ENCODE measurements at regions not wholly inside any gene's neighbourhood (a gene's known extent, or its start where the extent isn't known, plus 50 kb on each side); places are given as distances from the start of the nearest gene placed in this dataset.

DNA sequence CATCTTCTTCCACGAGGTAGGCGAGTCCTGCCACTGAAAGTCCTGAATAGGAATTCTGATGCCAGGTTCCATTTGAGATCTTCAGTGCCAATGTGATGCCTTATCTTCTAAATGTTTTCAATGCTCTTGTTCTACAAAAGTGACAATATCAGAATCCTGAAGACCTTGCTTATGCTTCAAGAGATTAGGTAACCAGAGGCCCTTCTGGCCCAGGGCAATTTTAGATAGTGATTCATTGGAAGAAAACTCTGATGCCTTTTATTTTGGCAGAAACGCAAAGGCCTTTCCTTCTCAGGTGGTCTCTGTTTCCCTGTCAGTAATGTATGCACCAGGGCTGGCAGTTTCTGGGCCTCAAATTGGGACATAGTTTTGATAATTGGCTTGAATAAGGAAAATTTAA, 144.8 kb downstream of the CEP135 start:
- no peak overlapping the region for H3T11ph ChIP-seq (ENCODE audit: low read length)
- no peak for TF ChIP-seq CTCF (conservative IDR thresholded peaks at IDR 0.05)

More for the DNA sequence above, 144.8 kb downstream of the CEP135 start:
- H2AFZ ChIP-seq (ENCODE audit: low read length) = no peak overlapping the region
- no peak overlapping the region for H2BK12ac ChIP-seq (ENCODE audit: insufficient read length, low read depth, low read length)
- no peak overlapping the region for H3K4me2 ChIP-seq (ENCODE audit: insufficient read depth, insufficient read length, low read length)
- no peak overlapping the region for H2AK5ac ChIP-seq (ENCODE audit: insufficient read length, low read length)
- H4K20me1 ChIP-seq (ENCODE audit: control insufficient read depth, insufficient read depth, insufficient read length) = no peaks in the 10 kb centered on the region
- H2BK20ac ChIP-seq (ENCODE audit: low read depth, low read length, poor library complexity, severe bottlenecking) = no peak overlapping the region
- no peak overlapping the region for H3K23ac ChIP-seq (ENCODE audit: insufficient read length, low read depth, low read length)
- no peak overlapping the region for H2BK120ac ChIP-seq (ENCODE audit: low read depth, low read length, poor library complexity, severe bottlenecking)
- H4K91ac ChIP-seq (ENCODE audit: insufficient read length, low read depth, low read length) = no peak overlapping the region
- Mint-ChIP-seq H3K27me3 (ENCODE audit: low read depth) (no peaks in the 10 kb centered on the region), H3K36me3 (ENCODE audit: insufficient read depth in 1 of 3, low read depth in 3 of 3) (no peaks in the 10 kb centered on the region), H3K4me1 (peaks cover 5 to 9% of the 10 kb centered on the region in 2 experiments; a peak in 3 of 4 replicates), H3K4me3 (no peak overlapping the region), H3K27ac (no peak overlapping the region), H3K9me3 (no peaks in the 10 kb centered on the region)
- H3K14ac ChIP-seq (ENCODE audit: insufficient read depth, low read length) = no peak overlapping the region
- H3K56ac ChIP-seq (ENCODE audit: insufficient read length, low read depth, low read length) = no peak overlapping the region
- H3K27ac ChIP-seq (ENCODE audit: insufficient read length, low read depth, low read length) = no peak overlapping the region
- H4K8ac ChIP-seq (replicated peaks; ENCODE audit: insufficient read length, low read depth, low read length) = no peak overlapping the region
- H2BK15ac ChIP-seq (ENCODE audit: low read depth, low read length) = no peak overlapping the region
- H4K5ac ChIP-seq (ENCODE audit: insufficient read length, low read depth, low read length) = no peak overlapping the region
- no peak overlapping the region for H3K9ac ChIP-seq (ENCODE audit: extremely low read depth, insufficient read length, low read length)
- WGBS (ENCODE audit: extremely low coverage, insufficient read length, low lambda C conversion rate) = no CpG with 5 or more reads among the region's 3 CpGs
- no peak for DNase-seq
- no peak overlapping the region for H3K4ac ChIP-seq (ENCODE audit: low read depth, low read length)
- H2BK5ac ChIP-seq (ENCODE audit: insufficient read length, low read length) = no peak overlapping the region
- no peak overlapping the region for H3K18ac ChIP-seq (ENCODE audit: insufficient read length, low read depth, low read length)
- no peaks in the 10 kb centered on the region for H3K27me3 ChIP-seq (ENCODE audit: insufficient read depth, low read length)
- no peaks in the 10 kb centered on the region for H3K4me1 ChIP-seq (ENCODE audit: insufficient read depth, low read length)
- no peaks in the 10 kb centered on the region for H3K79me2 ChIP-seq (ENCODE audit: insufficient read depth, low read length)
- no peaks in the 10 kb centered on the region for H3K23me2 ChIP-seq (ENCODE audit: insufficient read length, low read depth, low read length, poor library complexity, severe bottlenecking)
- H3K79me1 ChIP-seq (ENCODE audit: insufficient read depth, low read depth, low read length, poor library complexity, severe bottlenecking) = no peaks in the 10 kb centered on the region
- H3K9me3 ChIP-seq (ENCODE audit: control insufficient read depth, low read depth, low read length) = no peaks in the 10 kb centered on the region

Measured in H9 (cell line).